Large intestine (tissue), 3 donors: ENCODE measurements at regions not wholly inside any gene's neighbourhood (a gene's known extent, or its start where the extent isn't known, plus 50 kb on each side); places are given as distances from the start of the nearest gene placed in this dataset.

Experiments
- DNase-seq, 2 donors: peaks; one replicate each; pipeline versions ENCODE4 v3.0.0 to v3.0.0-alpha.2; 2013
- H3K27ac ChIP-seq: one replicate; pipeline ENCODE4 v1.5.1; 2013; ENCODE audit warnings: low read length
- H3K27me3 ChIP-seq: 2 replicates; pipeline ENCODE4 v1.6.1; 2013; ENCODE audit warnings: low read length; ENCODE audit not compliant: control insufficient read depth, insufficient read depth
- H3K36me3 ChIP-seq: 2 replicates; pipeline ENCODE4 v1.6.1; 2013; ENCODE audit warnings: low read length; ENCODE audit not compliant: control insufficient read depth, insufficient read depth
- H3K4me1 ChIP-seq: one replicate; pipeline ENCODE4 v1.6.1; 2013; ENCODE audit warnings: low read length; ENCODE audit not compliant: control insufficient read depth, insufficient read depth
- H3K4me3 ChIP-seq: one replicate; pipeline ENCODE4 v1.5.1; 2013; ENCODE audit warnings: low read length
- H3K9me3 ChIP-seq: one replicate; pipeline ENCODE4 v1.6.1; 2013; ENCODE audit warnings: mild to moderate bottlenecking, low read depth, low read length, moderate library complexity; ENCODE audit not compliant: control insufficient read depth
- WGBS: methylation state at CpG from one replicate; pipeline ENCODE4 v1.1.5; 2013; ENCODE audit warnings: low lambda C conversion rate; ENCODE audit not compliant: insufficient coverage; 5-methylcytosine and 5-hydroxymethylcytosine counted together

- no peak for DNase-seq
- no peaks in the 10 kb centered on the region for H3K4me1 ChIP-seq
- H3K36me3 ChIP-seq = no peaks in the 10 kb centered on the region
- WGBS = 80% methylated on average over 1 of the region's 3 CpGs
- H3K27me3 ChIP-seq = no peaks in the 10 kb centered on the region
- no peak overlapping the region for H3K4me3 ChIP-seq
- H3K9me3 ChIP-seq = no peaks in the 10 kb centered on the region
- H3K27ac ChIP-seq = no peak overlapping the region
These were observed 174.1 kb upstream of the MCHR2 start for GRCh38 chr6:100168148-100168547.

GRCh38 chr6:100167585-100167984, 173.6 kb upstream of the MCHR2 start:
- no peak overlapping the region for H3K4me3 ChIP-seq
- H3K36me3 ChIP-seq = no peaks in the 10 kb centered on the region
- no peaks in the 10 kb centered on the region for H3K4me1 ChIP-seq
- no peak for DNase-seq
- H3K27ac ChIP-seq = no peak overlapping the region
- no peaks in the 10 kb centered on the region for H3K27me3 ChIP-seq
- 50% methylated on average over 1 of the region's 4 CpGs for WGBS
- H3K9me3 ChIP-seq = no peaks in the 10 kb centered on the region

DNA sequence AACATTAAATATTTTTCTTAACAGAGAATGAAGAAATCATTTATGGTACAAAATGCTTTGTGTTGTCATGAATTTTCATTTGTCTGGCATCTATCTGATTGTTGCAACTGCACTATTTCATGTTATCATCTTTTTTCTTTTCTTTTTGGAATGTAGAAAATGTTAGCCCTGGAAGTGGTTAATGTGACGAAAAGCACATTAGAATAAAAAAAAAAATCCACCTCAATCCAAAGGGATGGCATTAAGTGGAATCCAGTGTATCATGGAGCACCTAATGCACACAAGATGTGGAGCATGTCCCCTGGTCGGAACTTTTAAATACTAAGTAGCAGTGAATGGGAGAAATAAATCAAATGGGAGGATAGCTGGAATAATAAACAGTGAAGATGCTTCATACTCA, 172.9 kb upstream of the MCHR2 start:
- no CpG with 5 or more reads among the region's 2 CpGs for WGBS

DNA sequence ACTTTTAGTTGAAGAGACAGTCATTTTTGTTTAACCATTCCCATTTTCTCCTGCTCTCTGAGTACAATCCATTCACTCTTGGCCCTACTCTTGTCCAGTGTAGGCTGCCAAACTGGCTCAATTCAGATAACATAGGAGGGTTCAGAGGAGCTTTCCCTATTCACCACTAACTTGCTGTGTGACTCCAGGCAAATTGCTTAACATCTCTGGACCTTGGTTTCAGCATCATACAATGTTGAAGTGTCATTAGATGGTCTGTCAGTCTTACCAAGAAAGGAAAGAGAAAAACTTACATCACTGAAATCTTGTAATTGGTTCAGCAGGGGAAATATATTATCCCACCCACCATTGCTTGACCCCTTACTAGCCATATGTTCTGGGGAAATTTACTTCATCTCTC, 171.4 kb upstream of the MCHR2 start:
- Histone ChIP-seq H3K4me3 (no peak overlapping the region), H3K36me3 (no peaks in the 10 kb centered on the region), H3K4me1 (no peaks in the 10 kb centered on the region), H3K9me3 (no peaks in the 10 kb centered on the region), H3K27ac (no peak overlapping the region), H3K27me3 (peaks cover 2% of the 10 kb centered on the region)
- DNase-seq = no peak

More for the DNA sequence above, 172.9 kb upstream of the MCHR2 start:
- no peaks in the 10 kb centered on the region for H3K9me3 ChIP-seq
- no peak for DNase-seq
- no peaks in the 10 kb centered on the region for H3K36me3 ChIP-seq
- H3K27ac ChIP-seq = no peak overlapping the region
- H3K27me3 ChIP-seq = no peaks in the 10 kb centered on the region
- H3K4me1 ChIP-seq = no peaks in the 10 kb centered on the region
- H3K4me3 ChIP-seq = no peak overlapping the region

DNA sequence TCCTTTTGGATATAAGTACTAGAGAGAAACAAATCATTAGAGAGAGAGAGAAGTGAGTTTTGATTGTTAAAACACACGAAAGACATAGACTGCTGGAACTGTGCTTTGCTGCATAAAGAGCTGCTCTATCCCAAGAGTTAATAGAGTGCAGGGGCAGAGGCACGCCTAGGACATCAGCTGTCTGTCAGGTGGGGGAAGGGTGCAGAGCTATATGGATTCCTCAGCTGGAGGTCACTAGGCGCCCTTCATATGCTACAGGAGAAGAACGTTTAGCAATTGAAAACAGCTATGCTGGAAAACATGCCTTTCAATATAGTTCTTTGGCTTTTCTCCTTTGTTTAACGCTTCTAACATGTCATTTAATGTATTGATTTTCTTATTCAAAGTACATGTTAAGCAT, 169.0 kb upstream of the MCHR2 start:
- no peak for DNase-seq
- 40% methylated on average over 3 of the region's 5 CpGs for WGBS

GRCh38 chr6:100161782-100162365, 167.9 kb upstream of the MCHR2 start:
- H3K4me3 ChIP-seq = no peak overlapping the region
- no peak overlapping the region for H3K27ac ChIP-seq
- WGBS = no CpG with 5 or more reads among the region's 2 CpGs
- H3K36me3 ChIP-seq = no peaks in the 10 kb centered on the region
- no peaks in the 10 kb centered on the region for H3K9me3 ChIP-seq
- no peaks in the 10 kb centered on the region for H3K4me1 ChIP-seq
- H3K27me3 ChIP-seq = peaks cover 4% of the 10 kb centered on the region
- no peak for DNase-seq

More for the DNA sequence above, 169.0 kb upstream of the MCHR2 start:
- Histone ChIP-seq H3K9me3 (no peaks in the 10 kb centered on the region), H3K4me3 (no peak overlapping the region), H3K36me3 (no peaks in the 10 kb centered on the region), H3K4me1 (no peaks in the 10 kb centered on the region), H3K27me3 (peaks cover 2% of the 10 kb centered on the region), H3K27ac (no peak overlapping the region)

GRCh38 chr6:100160930-100161329, 166.9 kb upstream of the MCHR2 start:
- no CpG with 5 or more reads among the region's 3 CpGs for WGBS
- H3K36me3 ChIP-seq = no peaks in the 10 kb centered on the region
- no peaks in the 10 kb centered on the region for H3K4me1 ChIP-seq
- peaks cover 4% of the 10 kb centered on the region for H3K27me3 ChIP-seq
- H3K4me3 ChIP-seq = no peak overlapping the region
- H3K27ac ChIP-seq = no peak overlapping the region
- no peak for DNase-seq
- no peaks in the 10 kb centered on the region for H3K9me3 ChIP-seq

DNA sequence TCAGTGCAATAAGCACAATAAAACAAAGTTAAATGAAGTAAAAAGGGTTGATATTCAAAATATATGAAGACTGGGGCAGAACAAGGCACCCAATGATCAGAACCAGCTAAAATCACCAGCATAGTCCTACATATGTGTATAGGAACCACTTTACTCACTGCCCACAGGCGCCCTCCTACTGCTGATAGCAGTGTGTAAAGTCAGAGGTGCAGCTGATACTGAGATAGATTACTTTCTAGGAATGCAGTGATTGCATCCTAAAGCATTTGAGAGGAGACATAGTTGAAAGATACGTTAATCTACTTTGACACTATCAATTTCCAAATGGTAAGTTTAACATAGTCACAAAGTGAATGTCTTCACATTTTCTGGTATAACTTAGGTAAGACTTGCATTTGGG, 161.1 kb upstream of the MCHR2 start:
- no peak for DNase-seq
- WGBS = 29% methylated on average over 1 of the region's 2 CpGs
- H3K4me3 ChIP-seq = no peak overlapping the region
- H3K36me3 ChIP-seq = no peaks in the 10 kb centered on the region
- no peaks in the 10 kb centered on the region for H3K4me1 ChIP-seq
- peaks cover 2% of the 10 kb centered on the region for H3K27me3 ChIP-seq
- no peaks in the 10 kb centered on the region for H3K9me3 ChIP-seq
- no peak overlapping the region for H3K27ac ChIP-seq

DNA sequence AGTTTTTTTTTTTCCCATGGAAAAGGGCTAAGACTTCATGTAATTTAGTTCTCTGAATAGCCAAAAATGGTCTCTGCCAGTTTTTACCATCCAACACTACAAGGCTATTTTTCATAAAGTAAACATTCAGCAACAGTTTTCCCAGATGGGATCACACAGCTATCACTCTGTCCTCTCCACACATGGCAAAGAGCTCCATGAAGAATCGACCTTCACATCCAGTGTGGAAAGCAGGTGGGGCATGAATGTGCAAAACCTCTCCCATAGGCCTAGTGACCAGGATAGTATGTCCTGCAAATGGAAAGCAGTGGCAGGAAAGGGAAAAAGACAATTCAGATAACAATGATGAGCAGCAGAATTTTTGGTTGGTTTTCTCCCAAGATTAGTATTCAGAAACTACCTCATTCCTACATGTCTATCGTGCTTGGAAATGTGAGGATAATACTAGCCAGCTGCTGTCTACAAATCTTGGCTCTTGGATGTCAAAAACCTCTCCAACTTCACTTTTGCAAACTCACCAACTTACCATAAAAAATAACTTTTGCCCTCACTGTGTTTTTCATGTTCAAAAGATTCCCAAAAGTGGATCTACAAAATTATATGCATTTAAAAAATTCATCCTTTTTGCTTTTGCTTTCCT, 159.7 kb upstream of the MCHR2 start:
- no peak overlapping the region for H3K4me3 ChIP-seq
- H3K27me3 ChIP-seq = peaks cover 2% of the 10 kb centered on the region
- no peaks in the 10 kb centered on the region for H3K4me1 ChIP-seq
- H3K27ac ChIP-seq = no peak overlapping the region
- no peaks in the 10 kb centered on the region for H3K9me3 ChIP-seq
- H3K36me3 ChIP-seq = no peaks in the 10 kb centered on the region
- no peak for DNase-seq
- WGBS = no CpG with 5 or more reads among the region's 2 CpGs

GRCh38 chr6:100152201-100152600, 158.2 kb upstream of the MCHR2 start:
- no peaks in the 10 kb centered on the region for H3K36me3 ChIP-seq
- no peak overlapping the region for H3K27ac ChIP-seq
- no CpG with 5 or more reads among the region's 1 CpG for WGBS
- no peak for DNase-seq
- no peak overlapping the region for H3K4me3 ChIP-seq
- no peaks in the 10 kb centered on the region for H3K27me3 ChIP-seq
- no peaks in the 10 kb centered on the region for H3K4me1 ChIP-seq
- H3K9me3 ChIP-seq = no peaks in the 10 kb centered on the region

GRCh38 chr6:100144991-100145390, 151.0 kb upstream of the MCHR2 start:
- no CpG with 5 or more reads among the region's 2 CpGs for WGBS
- H3K4me3 ChIP-seq = no peak overlapping the region
- H3K36me3 ChIP-seq = no peaks in the 10 kb centered on the region
- H3K27ac ChIP-seq = no peak overlapping the region
- no peak for DNase-seq
- peaks cover 2% of the 10 kb centered on the region for H3K27me3 ChIP-seq
- H3K9me3 ChIP-seq = no peaks in the 10 kb centered on the region
- H3K4me1 ChIP-seq = no peaks in the 10 kb centered on the region
